HG03520 (cell line): ENCODE measurements at regions not wholly inside any gene's neighbourhood (a gene's known extent, or its start where the extent isn't known, plus 50 kb on each side); places are given as distances from the start of the nearest gene placed in this dataset.

Experiments
- ATAC-seq: cut with Tn5 transposase; IDR thresholded peaks from one replicate; pipeline ENCODE4 v1.9.1; 2021; ENCODE audit warnings: mild to moderate bottlenecking, moderate library complexity; ENCODE audit not compliant: unreplicated experiment

DNA sequence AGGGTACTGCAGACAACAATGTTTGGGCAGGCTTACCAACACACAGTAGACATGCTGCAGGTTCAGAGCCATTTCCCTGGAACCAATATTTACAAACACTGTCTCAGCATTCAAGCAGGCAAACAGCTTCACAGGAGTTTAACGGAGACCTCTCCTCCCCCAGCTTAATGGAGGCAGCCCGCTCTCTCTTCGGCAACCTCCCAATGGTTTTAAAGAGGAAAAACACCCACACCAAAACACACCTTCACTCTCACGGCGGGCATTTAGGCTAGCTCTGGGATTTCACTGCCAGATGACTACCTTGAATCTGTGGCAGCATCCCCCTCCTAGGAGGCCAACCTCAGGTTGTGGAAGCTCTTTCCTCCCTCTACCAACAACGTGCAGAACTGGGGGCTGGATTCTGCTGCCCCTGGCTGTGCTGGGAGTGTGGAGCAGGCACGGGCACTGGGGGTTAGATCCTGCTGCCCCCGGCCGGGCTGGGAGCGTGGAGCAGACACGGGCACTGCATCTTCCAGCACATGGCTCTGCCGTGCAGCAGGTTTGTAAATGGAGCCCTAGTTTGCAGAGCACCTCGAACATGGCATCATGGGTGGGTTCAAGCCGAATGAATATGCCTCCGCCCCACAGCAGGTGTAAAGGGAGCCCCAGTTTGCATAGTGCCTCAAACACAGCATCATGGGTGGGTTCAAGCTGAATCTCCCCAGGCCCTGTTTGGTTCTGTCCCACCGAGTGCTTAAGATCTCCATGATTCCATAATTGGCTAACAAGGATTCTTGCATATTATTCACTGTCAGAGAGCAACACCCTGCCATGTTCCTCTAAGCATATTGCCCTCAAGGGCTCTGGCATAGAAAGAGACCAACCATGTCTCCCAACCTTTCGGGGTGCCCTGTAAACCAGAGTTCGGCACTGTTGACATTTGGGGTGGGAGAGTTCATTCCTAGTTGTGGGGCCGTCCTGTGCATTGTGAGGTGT, 86.4 kb downstream of the RBFOX3 start:
- ATAC-seq: no peak

DNA sequence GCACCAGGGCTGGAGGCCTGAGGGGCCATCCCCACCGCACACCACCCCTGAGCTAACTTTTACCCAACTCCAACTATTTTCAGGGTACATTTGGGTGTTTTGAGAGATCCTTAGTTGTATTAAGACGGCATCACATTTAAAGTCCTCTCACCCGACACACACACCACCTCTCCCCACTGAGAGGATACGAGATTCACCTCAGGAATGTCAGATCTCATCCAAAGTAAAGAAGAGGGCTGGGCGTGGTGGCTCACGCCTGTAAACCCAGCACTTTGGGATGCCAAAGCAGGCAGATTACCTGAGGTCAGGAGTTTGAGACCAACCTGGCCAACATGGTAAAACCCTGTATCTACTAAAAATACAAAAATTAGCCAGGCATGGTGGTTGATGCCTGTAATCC, 88.4 kb downstream of the RBFOX3 start:
- no peak for ATAC-seq

DNA sequence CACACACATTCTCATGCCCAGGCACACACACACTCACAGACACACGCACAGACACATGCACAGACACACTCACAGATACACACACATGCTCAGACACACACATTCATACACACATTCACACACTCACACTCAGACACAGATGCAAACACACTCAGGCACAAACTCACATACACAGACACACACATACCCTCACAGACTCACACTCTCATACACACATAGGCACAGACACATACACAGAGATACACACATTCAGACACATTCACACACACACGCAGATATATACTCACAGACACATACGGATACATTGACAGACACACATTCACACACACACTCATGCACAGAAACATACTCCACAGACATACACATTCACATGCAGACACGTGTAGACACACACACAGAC, 89.6 kb downstream of the RBFOX3 start:
- ATAC-seq: no peak

- ATAC-seq: no peak
These were observed 90.4 kb downstream of the RBFOX3 start for GRCh38 chr17:79520167-79521165.

DNA sequence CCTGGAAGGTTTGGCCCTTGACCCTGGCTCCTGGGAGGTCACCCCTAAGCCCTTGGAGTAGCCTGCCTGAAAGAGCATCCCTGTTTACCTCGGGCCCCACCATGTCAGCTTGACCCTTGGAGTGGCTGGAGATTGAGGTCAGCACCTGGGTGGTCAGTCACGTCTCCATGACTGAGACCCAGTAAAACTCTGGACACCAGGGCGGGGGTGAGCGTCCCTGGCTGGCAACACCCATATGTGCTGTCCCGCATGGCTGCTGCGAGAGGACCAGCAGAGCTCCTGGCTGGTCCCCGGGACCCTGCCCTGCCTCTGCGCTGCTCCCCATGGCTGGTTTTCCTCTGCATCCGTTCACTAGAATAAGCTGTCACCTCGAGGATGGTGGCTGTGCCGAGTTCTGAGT, 91.2 kb downstream of the RBFOX3 start:
- ATAC-seq: no peak

DNA sequence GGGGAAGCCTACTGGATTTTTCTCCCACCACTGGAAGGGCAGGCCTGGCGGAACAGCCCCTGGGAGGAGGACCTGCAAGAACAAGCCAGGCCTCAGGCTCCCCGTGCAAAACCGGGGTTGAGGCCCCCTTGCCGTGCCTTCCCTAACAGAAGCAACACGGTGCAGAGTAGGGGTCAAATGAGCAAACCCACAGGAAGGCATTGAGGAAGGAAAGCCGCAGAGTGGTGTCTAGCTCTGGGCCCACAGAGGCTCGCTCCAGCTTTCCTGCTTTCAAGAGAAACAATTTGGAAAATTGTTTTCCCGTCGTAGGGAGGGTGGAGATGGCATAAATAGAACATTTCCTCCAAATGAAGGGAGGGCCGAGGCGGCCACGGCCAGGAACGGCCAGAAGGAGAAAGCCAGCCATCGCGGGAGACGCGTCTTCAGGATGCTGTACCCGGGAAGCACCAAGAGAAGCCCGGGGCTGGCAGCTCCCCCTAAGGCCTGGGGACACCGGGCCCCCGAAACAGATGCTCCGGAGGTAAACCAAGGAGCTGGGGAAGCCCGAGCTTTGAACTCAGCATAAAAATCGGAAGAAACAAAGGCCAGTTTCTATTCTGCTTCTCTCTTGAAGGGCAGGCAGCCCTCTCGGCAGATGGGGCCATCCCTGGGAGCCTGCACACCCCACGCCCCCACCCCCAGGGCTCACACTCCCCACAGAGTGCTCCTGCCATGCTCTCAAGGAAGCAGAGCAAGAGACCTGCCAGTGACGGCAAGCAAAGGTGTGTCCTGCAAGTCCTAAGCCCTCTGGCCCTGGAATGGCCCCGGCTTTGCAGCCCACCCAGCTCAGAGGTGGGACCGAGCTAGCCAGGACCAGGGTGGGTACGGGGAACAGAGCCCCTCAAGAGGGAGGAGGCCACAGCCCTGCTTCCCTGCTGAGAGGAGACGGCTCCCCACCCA, 92.0 kb downstream of the RBFOX3 start:
- no peak for ATAC-seq

DNA sequence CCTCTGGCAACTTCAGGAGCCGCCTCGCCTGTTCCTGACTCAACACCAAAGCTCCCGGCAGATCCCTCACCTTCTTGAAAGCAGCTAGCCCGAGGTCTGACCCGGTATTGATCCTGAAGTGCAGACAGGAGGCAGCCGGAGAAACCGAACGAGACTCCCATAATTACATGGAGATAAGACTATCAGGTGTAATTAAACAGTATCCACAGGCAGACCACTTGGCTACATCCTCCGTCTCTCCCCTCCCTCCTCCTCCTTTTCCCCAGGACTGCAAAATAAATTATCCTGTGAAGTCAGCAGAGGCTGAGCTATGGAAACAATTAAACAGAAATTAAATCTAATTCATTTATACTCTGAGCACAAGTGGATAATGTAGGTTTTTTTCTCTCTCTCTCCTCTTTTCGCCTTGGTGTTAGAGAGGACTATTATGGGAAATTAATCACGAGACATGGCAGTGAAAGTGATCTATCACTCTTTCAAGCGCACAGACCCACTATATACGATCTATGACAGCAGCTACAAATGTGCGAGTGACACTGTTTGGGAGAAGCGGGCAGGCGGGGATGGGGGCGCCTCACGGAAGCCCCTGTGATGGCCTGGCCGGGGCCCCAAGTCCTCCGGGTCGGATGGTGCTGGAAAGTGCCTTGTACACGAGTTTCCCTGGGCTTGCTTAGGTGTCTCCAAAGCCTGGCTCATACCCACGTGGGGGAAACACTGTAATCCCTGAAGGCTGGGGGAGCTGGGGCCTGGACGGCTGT, 92.8 kb downstream of the RBFOX3 start:
- ATAC-seq: no peak

- ATAC-seq: no peak
These were observed 94.9 kb downstream of the RBFOX3 start for GRCh38 chr17:79515646-79516571.

- ATAC-seq: no peak
These were observed 95.7 kb downstream of the RBFOX3 start for GRCh38 chr17:79515110-79515509.

GRCh38 chr17:79513820-79514535, 96.9 kb downstream of the RBFOX3 start:
- ATAC-seq: no peak

- no peak for ATAC-seq
These were observed 97.6 kb downstream of the RBFOX3 start for GRCh38 chr17:79513206-79513605.

GRCh38 chr17:79511471-79511870, 99.4 kb downstream of the RBFOX3 start:
- ATAC-seq: no peak

DNA sequence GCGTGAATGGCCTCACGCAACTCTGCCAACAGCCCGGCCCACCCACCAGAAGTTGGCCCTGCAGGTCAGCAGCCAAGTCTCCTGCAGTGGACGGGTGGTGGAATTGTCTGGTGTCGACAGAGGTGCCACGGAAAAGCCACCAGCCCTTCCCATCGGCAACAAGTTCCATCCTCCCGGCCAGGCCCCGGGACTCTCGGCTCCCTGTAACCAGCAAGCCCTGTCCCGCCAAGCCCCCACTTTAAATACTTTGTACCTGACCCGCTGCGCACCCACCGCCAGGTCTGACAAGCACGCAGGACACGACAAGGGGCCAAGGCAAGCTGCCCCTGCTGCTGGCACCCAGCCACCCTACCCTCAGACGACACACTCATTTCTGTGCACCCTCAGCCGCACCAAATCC, 100.8 kb downstream of the RBFOX3 start:
- ATAC-seq: no peak

DNA sequence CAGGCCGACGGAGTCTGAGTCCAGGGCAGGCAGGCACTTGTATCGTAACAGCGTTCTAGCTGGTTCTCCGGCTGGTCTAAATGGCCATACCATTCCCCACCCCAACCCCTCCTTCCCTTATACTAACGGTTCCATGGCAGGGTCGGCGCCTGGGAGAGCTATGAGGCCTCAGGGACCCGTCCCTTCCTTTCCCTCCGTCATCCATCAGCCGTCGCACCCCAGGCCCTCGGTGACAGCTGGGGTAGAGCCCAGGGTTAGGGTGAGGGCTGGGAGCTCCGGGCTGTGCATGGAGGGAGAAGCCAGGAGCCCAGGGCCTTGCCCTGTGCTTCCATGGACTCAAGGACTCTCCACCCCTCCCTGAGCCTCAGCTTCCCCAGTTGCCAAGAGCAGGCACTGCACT, 101.4 kb downstream of the RBFOX3 start:
- ATAC-seq: no peak

DNA sequence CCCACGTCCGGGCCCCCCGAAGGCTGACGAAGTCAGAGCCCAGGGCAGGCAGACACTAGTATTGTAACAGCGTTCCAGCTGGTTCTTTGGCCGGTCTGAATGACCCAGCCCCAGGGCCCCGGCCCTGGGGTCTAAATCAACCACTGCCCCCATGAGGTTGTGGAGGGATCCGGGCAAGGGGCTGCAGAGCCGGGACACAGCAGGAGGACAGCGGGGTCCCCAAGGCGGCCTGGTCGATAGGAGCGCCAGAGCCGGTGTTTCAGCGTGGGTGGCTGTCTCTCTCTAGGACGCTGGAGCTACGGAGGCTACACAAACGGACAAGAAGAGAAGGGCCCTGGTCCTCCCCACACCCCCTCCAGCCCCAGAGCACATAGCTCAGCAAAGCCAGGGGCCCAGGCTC, 101.8 kb downstream of the RBFOX3 start:
- no peak for ATAC-seq

GRCh38 chr17:79508291-79508716, 102.5 kb downstream of the RBFOX3 start:
- ATAC-seq: no peak

GRCh38 chr17:79506955-79507354, 103.9 kb downstream of the RBFOX3 start:
- no peak for ATAC-seq
